Left ventricle myocardium inferior (tissue), 1 donor: ENCODE measurements at regions not wholly inside any gene's neighbourhood (a gene's known extent, or its start where the extent isn't known, plus 50 kb on each side); places are given as distances from the start of the nearest gene placed in this dataset.

Source experiments
- DNase-seq: peaks from one replicate; pipeline ENCODE4 v3.0.0-alpha.2; 2020
- H3K27ac ChIP-seq: fragments of 200-600 bp; replicated peaks from 2 replicates; pipeline ENCODE4 v1.8.0; 2021
- H3K27me3 ChIP-seq: fragments of 200-600 bp; 2 replicates; pipeline ENCODE4 v1.8.0; 2021; ENCODE audit warnings: low read depth
- H3K36me3 ChIP-seq: fragments of 200-600 bp; 2 replicates; pipeline ENCODE4 v1.8.0; 2021
- H3K4me1 ChIP-seq: fragments of 200-600 bp; 2 replicates; pipeline ENCODE4 v1.8.0; 2021
- H3K4me3 ChIP-seq: fragments of 200-600 bp; 2 replicates; pipeline ENCODE4 v1.8.0; 2021; ENCODE audit warnings: mild to moderate bottlenecking, moderate library complexity
- H3K9me3 ChIP-seq: fragments of 200-600 bp; replicated peaks from 2 replicates; pipeline ENCODE4 v1.8.0; 2021
- CTCF ChIP-seq: fragments of 200-600 bp; IDR thresholded peaks from 2 replicates; pipeline ENCODE4 v1.8.0; 2021; ENCODE audit warnings: antibody characterized with exemption, mild to moderate bottlenecking, borderline replicate concordance
- intact Hi-C: fragments of 100-400 bp; cut with micrococcal nuclease; formaldehyde crosslinking; loops from one replicate; pipeline ENCODE4 v1.11.0; 2022
- donor health status: DM: no; HTN: yes; CAD: no; lungs with severe emphysema.

GRCh38 chr2:175478096-175478768 is 296.7 kb upstream of the ATP5MC3 start:
- intact Hi-C loops, result no loop called here
- no peak for TF ChIP-seq CTCF
- Histone ChIP-seq H3K9me3 (no peaks in the 10 kb centered on the region), H3K4me1 (no peaks in the 10 kb centered on the region), H3K36me3 (no peaks in the 10 kb centered on the region), H3K27ac (no peak overlapping the region), H3K27me3 (peaks cover 7% of the 10 kb centered on the region), H3K4me3 (no peak overlapping the region)
- DNase-seq, result no peak

- no peak overlapping the region for H3K4me3 ChIP-seq
- TF ChIP-seq CTCF, result no peak
- peak overlapping the region; percentile 65 for H3K27ac ChIP-seq
- H3K4me1 ChIP-seq, result no peaks in the 10 kb centered on the region
- peaks cover 7% of the 10 kb centered on the region for H3K27me3 ChIP-seq
- intact Hi-C loops, result no loop called here
- H3K36me3 ChIP-seq, result no peaks in the 10 kb centered on the region
- peak; percentile 43 for DNase-seq
- H3K9me3 ChIP-seq, result no peaks in the 10 kb centered on the region
Observed at GRCh38 chr2:175476948-175477347, 295.4 kb upstream of the ATP5MC3 start.

- intact Hi-C loops, result no loop called here
- H3K4me1 ChIP-seq, result no peaks in the 10 kb centered on the region
- DNase-seq, result no peak
- H3K36me3 ChIP-seq, result no peaks in the 10 kb centered on the region
- peak overlapping the region; percentile 65 for H3K27ac ChIP-seq
- H3K4me3 ChIP-seq, result no peak overlapping the region
- H3K9me3 ChIP-seq, result no peaks in the 10 kb centered on the region
- TF ChIP-seq CTCF, result no peak
- H3K27me3 ChIP-seq, result peaks cover 7% of the 10 kb centered on the region
Observed at GRCh38 chr2:175476374-175476773, 294.9 kb upstream of the ATP5MC3 start.

- Histone ChIP-seq H3K9me3 (no peaks in the 10 kb centered on the region), H3K4me1 (no peaks in the 10 kb centered on the region), H3K4me3 (no peak overlapping the region), H3K27me3 (peaks cover 7% of the 10 kb centered on the region), H3K27ac (peak overlapping the region; percentile 65), H3K36me3 (no peaks in the 10 kb centered on the region)
- TF ChIP-seq CTCF, result no peak
- no peak for DNase-seq
- intact Hi-C loops, result no loop called here
Observed at GRCh38 chr2:175475130-175475529, 293.6 kb upstream of the ATP5MC3 start.

GRCh38 chr2:175468431-175469098 is 287.1 kb upstream of the ATP5MC3 start:
- Histone ChIP-seq H3K27me3 (no peaks in the 10 kb centered on the region), H3K27ac (no peak overlapping the region), H3K4me3 (no peak overlapping the region), H3K9me3 (no peaks in the 10 kb centered on the region), H3K36me3 (no peaks in the 10 kb centered on the region), H3K4me1 (no peaks in the 10 kb centered on the region)
- no peak for DNase-seq
- TF ChIP-seq CTCF, result no peak
- intact Hi-C loops, result no loop called here
